Neural cell (in vitro differentiated cells): ENCODE measurements at regions not wholly inside any gene's neighbourhood (a gene's known extent, or its start where the extent isn't known, plus 50 kb on each side); places are given as distances from the start of the nearest gene placed in this dataset.

Experiments
- H2AFZ ChIP-seq: fragments of 200-600, 300-800 bp; sonication (generic), shearing (Covaris generic); 2 replicates; pipeline ENCODE4 v1.6.0; 2014; ENCODE audit warnings: low read depth, mild to moderate bottlenecking, antibody characterized with exemption, low read length, moderate library complexity
- H3F3A ChIP-seq: fragments of 200-600 bp; shearing (Covaris generic); 2 replicates; pipeline ENCODE4 v1.6.1; 2016; ENCODE audit warnings: mild to moderate bottlenecking, moderate library complexity, mixed read lengths, antibody characterized with exemption, low read length; ENCODE audit not compliant: insufficient read depth, poor library complexity, severe bottlenecking
- H3K27ac ChIP-seq: fragments of 200-600, 300-800 bp; sonication (generic), shearing (Covaris generic); 2 replicates; pipeline ENCODE4 v1.5.1; 2014; ENCODE audit warnings: mild to moderate bottlenecking, low read length, moderate library complexity
- H3K27me3 ChIP-seq: fragments of 300-800, 200-600 bp; sonication (generic), shearing (Covaris generic); 2 replicates; pipeline ENCODE4 v1.6.0; 2014; ENCODE audit warnings: mild to moderate bottlenecking, low read depth, low read length, moderate library complexity; ENCODE audit not compliant: insufficient read depth
- H3K36me3 ChIP-seq: fragments of 300-800, 200-600 bp; sonication (generic), shearing (Covaris generic); 2 replicates; pipeline ENCODE4 v1.5.1; 2014; ENCODE audit warnings: mild to moderate bottlenecking, antibody characterized with exemption, low read length, moderate library complexity; ENCODE audit not compliant: insufficient read depth
- H3K4me2 ChIP-seq: fragments of 300-800, 200-600 bp; sonication (generic), shearing (Covaris generic); 2 replicates; pipeline ENCODE4 v1.6.0; 2014; ENCODE audit warnings: mild to moderate bottlenecking, low read length
- H3K4me3 ChIP-seq: fragments of 300-800, 200-600 bp; sonication (generic), shearing (Covaris generic); 2 replicates; pipeline ENCODE4 v1.5.1; 2014; ENCODE audit warnings: mild to moderate bottlenecking, low read length, moderate library complexity
- H3K79me2 ChIP-seq: fragments of 200-600 bp; shearing (Covaris generic); replicated peaks from 2 replicates; pipeline ENCODE4 v1.6.0; 2014; ENCODE audit warnings: mild to moderate bottlenecking, low read length, moderate library complexity; ENCODE audit not compliant: insufficient read depth
- H3K9ac ChIP-seq: fragments of 300-800, 200-600 bp; sonication (generic), shearing (Covaris generic); 2 replicates; pipeline ENCODE4 v1.6.1; 2016; ENCODE audit warnings: mild to moderate bottlenecking, low read length, mixed read lengths
- H3K9me2 ChIP-seq: fragments of 200-600 bp; shearing (Covaris generic); 2 replicates; pipeline ENCODE4 v1.6.1; 2016; ENCODE audit warnings: mild to moderate bottlenecking, low read length, mixed read lengths; ENCODE audit not compliant: insufficient read depth
- H3K9me3 ChIP-seq: fragments of 200-600, 300-800 bp; sonication (generic), shearing (Covaris generic); 2 replicates; pipeline ENCODE4 v1.6.1; 2016; ENCODE audit warnings: mild to moderate bottlenecking, mixed run types, low read length, moderate library complexity, mixed read lengths
- H4K20me1 ChIP-seq: fragments of 200-600 bp; shearing (Covaris generic); 2 replicates; pipeline ENCODE4 v1.6.1; 2016; ENCODE audit warnings: mild to moderate bottlenecking, mixed run types; ENCODE audit not compliant: insufficient read depth
- EP300 ChIP-seq: fragments of 450-650 bp; conservative IDR thresholded peaks from 2 replicates; pipeline ENCODE4 v1.6.1; 2014; ENCODE audit warnings: antibody characterized with exemption, mild to moderate bottlenecking, moderate library complexity; ENCODE audit not compliant: poor library complexity, severe bottlenecking
- EZH2 ChIP-seq: fragments of 200-600, 300-800 bp; shearing (Covaris generic), sonication (generic); IDR thresholded peaks from 2 replicates; pipeline ENCODE4 v1.6.1; 2014; ENCODE audit warnings: antibody characterized with exemption, low read length, borderline replicate concordance, mild to moderate bottlenecking; ENCODE audit not compliant: insufficient read depth, poor library complexity, severe bottlenecking
- MXI1 ChIP-seq: fragments of 450-650 bp; conservative IDR thresholded peaks from 2 replicates; pipeline ENCODE4 v1.6.1; 2014; ENCODE audit warnings: antibody characterized with exemption, mild to moderate bottlenecking; ENCODE audit not compliant: poor library complexity, severe bottlenecking
- POLR2AphosphoS5 ChIP-seq: IDR thresholded peaks from 2 replicates; pipeline ENCODE4 v1.6.1; 2012
- RAD21 ChIP-seq: fragments of 450-650 bp; conservative IDR thresholded peaks from 2 replicates; pipeline ENCODE4 v1.6.1; 2014; ENCODE audit warnings: antibody characterized with exemption, mild to moderate bottlenecking, moderate library complexity
- SMC3 ChIP-seq: fragments of 450-650 bp; conservative IDR thresholded peaks from 2 replicates; pipeline ENCODE4 v1.6.1; 2014; ENCODE audit warnings: antibody characterized with exemption, mild to moderate bottlenecking, moderate library complexity; ENCODE audit not compliant: poor library complexity
- TAF1 ChIP-seq: IDR thresholded peaks from 2 replicates; pipeline ENCODE4 v1.6.1; 2012; ENCODE audit warnings: low read depth
- TF ChIP-seq, protein P1 (sequence below): fragments of 450-650 bp; IDR thresholded peaks from 2 replicates; pipeline ENCODE4 v1.5.1; 2014; ENCODE audit warnings: antibody characterized with exemption, mild to moderate bottlenecking, moderate library complexity; ENCODE audit not compliant: poor library complexity, severe bottlenecking
- TF ChIP-seq, protein P2 (sequence below): IDR thresholded peaks from 2 replicates; pipeline ENCODE4 v1.6.1; 2012; ENCODE audit warnings: borderline replicate concordance

DNA sequence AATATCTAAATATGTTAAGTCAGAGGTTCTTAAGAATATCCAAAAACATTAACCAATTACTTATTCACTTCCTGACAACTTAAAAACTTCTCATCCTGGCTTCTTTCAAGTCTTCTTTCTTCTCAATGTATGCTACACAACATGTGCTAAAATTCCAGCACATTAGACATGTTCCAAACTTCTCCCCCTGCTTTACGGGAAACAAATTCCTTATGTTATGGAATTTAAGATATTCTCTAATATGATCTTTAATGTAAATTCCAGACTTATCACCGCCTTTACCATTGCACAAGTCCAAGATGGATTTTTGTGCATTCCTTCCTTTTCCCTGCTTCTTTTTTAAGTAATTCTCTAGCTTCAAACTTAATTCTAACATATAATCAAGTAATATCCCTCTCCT is 964.5 kb upstream of the CHORDC1 start:
- Histone ChIP-seq H3K9me2 (no peaks in the 10 kb centered on the region), H3K27ac (no peak overlapping the region), H3K4me2 (no peak overlapping the region), H3K79me2 (no peaks in the 10 kb centered on the region), H3K4me3 (no peak overlapping the region), H3K9ac (no peak overlapping the region), H4K20me1 (no peaks in the 10 kb centered on the region), H3F3A (no peaks in the 10 kb centered on the region), H2AFZ (no peak overlapping the region), H3K36me3 (no peaks in the 10 kb centered on the region), H3K27me3 (no peaks in the 10 kb centered on the region), H3K9me3 (no peaks in the 10 kb centered on the region)
- no peak for TF ChIP-seq MXI1
- no peak for TF ChIP-seq SMC3
- TF ChIP-seq, protein P1, sequence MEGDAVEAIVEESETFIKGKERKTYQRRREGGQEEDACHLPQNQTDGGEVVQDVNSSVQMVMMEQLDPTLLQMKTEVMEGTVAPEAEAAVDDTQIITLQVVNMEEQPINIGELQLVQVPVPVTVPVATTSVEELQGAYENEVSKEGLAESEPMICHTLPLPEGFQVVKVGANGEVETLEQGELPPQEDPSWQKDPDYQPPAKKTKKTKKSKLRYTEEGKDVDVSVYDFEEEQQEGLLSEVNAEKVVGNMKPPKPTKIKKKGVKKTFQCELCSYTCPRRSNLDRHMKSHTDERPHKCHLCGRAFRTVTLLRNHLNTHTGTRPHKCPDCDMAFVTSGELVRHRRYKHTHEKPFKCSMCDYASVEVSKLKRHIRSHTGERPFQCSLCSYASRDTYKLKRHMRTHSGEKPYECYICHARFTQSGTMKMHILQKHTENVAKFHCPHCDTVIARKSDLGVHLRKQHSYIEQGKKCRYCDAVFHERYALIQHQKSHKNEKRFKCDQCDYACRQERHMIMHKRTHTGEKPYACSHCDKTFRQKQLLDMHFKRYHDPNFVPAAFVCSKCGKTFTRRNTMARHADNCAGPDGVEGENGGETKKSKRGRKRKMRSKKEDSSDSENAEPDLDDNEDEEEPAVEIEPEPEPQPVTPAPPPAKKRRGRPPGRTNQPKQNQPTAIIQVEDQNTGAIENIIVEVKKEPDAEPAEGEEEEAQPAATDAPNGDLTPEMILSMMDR = no peak
- no peak for TF ChIP-seq EP300
- TF ChIP-seq, protein P2, sequence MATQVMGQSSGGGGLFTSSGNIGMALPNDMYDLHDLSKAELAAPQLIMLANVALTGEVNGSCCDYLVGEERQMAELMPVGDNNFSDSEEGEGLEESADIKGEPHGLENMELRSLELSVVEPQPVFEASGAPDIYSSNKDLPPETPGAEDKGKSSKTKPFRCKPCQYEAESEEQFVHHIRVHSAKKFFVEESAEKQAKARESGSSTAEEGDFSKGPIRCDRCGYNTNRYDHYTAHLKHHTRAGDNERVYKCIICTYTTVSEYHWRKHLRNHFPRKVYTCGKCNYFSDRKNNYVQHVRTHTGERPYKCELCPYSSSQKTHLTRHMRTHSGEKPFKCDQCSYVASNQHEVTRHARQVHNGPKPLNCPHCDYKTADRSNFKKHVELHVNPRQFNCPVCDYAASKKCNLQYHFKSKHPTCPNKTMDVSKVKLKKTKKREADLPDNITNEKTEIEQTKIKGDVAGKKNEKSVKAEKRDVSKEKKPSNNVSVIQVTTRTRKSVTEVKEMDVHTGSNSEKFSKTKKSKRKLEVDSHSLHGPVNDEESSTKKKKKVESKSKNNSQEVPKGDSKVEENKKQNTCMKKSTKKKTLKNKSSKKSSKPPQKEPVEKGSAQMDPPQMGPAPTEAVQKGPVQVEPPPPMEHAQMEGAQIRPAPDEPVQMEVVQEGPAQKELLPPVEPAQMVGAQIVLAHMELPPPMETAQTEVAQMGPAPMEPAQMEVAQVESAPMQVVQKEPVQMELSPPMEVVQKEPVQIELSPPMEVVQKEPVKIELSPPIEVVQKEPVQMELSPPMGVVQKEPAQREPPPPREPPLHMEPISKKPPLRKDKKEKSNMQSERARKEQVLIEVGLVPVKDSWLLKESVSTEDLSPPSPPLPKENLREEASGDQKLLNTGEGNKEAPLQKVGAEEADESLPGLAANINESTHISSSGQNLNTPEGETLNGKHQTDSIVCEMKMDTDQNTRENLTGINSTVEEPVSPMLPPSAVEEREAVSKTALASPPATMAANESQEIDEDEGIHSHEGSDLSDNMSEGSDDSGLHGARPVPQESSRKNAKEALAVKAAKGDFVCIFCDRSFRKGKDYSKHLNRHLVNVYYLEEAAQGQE = no peak
- no peak for TF ChIP-seq RAD21
- no peak for TF ChIP-seq POLR2AphosphoS5
- no peak for TF ChIP-seq TAF1
- TF ChIP-seq EZH2 = no peak

DNA sequence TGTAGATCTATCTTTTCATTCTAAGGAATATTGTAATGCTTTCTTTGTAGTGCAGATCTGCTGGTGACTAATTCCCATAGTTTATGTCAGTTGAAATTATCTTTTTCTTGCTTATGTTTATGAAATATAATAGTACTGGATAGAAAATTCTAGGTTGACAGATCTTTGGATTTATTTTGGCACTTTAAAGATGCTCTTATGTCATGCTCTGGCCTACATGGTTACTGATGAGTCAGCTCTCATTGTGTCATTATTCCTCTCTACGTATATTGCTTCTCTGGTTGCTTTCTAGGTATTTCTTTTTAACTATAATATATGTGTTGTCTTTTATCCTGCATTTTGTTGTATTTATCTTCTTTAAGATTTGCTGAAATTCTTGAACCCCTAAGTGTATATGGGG is 955.5 kb upstream of the CHORDC1 start:
- no peaks in the 10 kb centered on the region for H3K36me3 ChIP-seq

More for the DNA sequence above, 955.5 kb upstream of the CHORDC1 start:
- H3K27me3 ChIP-seq = no peaks in the 10 kb centered on the region
- H4K20me1 ChIP-seq = no peaks in the 10 kb centered on the region
- no peak overlapping the region for H3K4me2 ChIP-seq
- no peak for TF ChIP-seq TAF1
- no peak for TF ChIP-seq POLR2AphosphoS5
- TF ChIP-seq, protein P2 = no peak
- no peak for TF ChIP-seq MXI1
- no peak for TF ChIP-seq SMC3
- TF ChIP-seq, protein P1 = no peak
- no peak for TF ChIP-seq RAD21
- TF ChIP-seq EP300 = no peak
- no peak for TF ChIP-seq EZH2
- no peak overlapping the region for H3K27ac ChIP-seq
- no peaks in the 10 kb centered on the region for H3K9me2 ChIP-seq
- H3K4me3 ChIP-seq = no peak overlapping the region
- H3F3A ChIP-seq = no peaks in the 10 kb centered on the region
- no peak overlapping the region for H3K9ac ChIP-seq
- no peak overlapping the region for H2AFZ ChIP-seq
- no peaks in the 10 kb centered on the region for H3K79me2 ChIP-seq
- no peaks in the 10 kb centered on the region for H3K9me3 ChIP-seq
